GM12878 (cell line): ENCODE measurements at regions not wholly inside any gene's neighbourhood (a gene's known extent, or its start where the extent isn't known, plus 50 kb on each side); places are given as distances from the start of the nearest gene placed in this dataset.

Experiments
- CHD2 ChIP-seq: IDR thresholded peaks from 2 replicates; pipeline ENCODE4 v1.6.1; 2011; ENCODE audit warnings: low read depth, low read length, improper control_type of control experiment, borderline replicate concordance
- CTCF ChIP-seq, 3 experiments: IDR thresholded peaks in 2 of 3; conservative IDR thresholded peaks in 1 of 3; 2 replicates each; pipeline ENCODE4 v1.5.1; 2011; ENCODE audit warnings: low read depth in 3 of 3, low read length in 3 of 3, mild to moderate bottlenecking in 3 of 3, control low read depth in 2 of 3, moderate library complexity in 2 of 3, inconsistent platforms in 1 of 3, mixed read lengths in 1 of 3; ENCODE audit not compliant: control insufficient read depth in 2 of 3, insufficient read depth in 1 of 3; ENCODE audit errors: extremely low read depth in 1 of 3
- DPF2 ChIP-seq: fragments of 450-650 bp; IDR thresholded peaks from 2 replicates; pipeline ENCODE4 v1.6.1; 2017; ENCODE audit warnings: mild to moderate bottlenecking
- MEF2A ChIP-seq: IDR thresholded peaks from 2 replicates; pipeline ENCODE4 v1.6.1; 2011; ENCODE audit warnings: low read depth, mild to moderate bottlenecking, low read length, moderate library complexity; ENCODE audit not compliant: insufficient read depth
- MTA3 ChIP-seq: IDR thresholded peaks from 2 replicates; pipeline ENCODE4 v1.6.1; 2012; ENCODE audit warnings: low read length, inconsistent platforms, borderline replicate concordance

GRCh38 chr4:20575486-20575885, 124.8 kb upstream of the PACRGL start:
- TF ChIP-seq DPF2 (no peak), CTCF (IDR thresholded peaks at IDR 0.05 in 2 of 3, conservative IDR thresholded peaks at IDR 0.05 in 1 of 3; ENCODE audit: control insufficient read depth in 2 of 3, extremely low read depth in 1 of 3, insufficient read depth in 1 of 3, low read depth in 3 of 3, low read length in 3 of 3) (no peak), CHD2 (no peak), MTA3 (no peak), MEF2A (no peak)
